ENCODE measurements at regions not wholly inside any gene's neighbourhood (a gene's known extent, or its start where the extent isn't known, plus 50 kb on each side); places are given as distances from the start of the nearest gene placed in this dataset.

GRCh38 chr4:26215725-26216124 lies 105.1 kb upstream of the RBPJ start:
- TF ChIP-seq CTCF (IDR thresholded peaks at IDR 0.05) (no peak), POLR2A (IDR thresholded peaks at IDR 0.05; ENCODE audit: low read depth) (no peak)

Data from esophagus muscularis mucosa (tissue), 3 donors.